SK-N-SH treated with all-trans-retinoic acid at 6 μM for 48 hours (cell line): ENCODE measurements at regions not wholly inside any gene's neighbourhood (a gene's known extent, or its start where the extent isn't known, plus 50 kb on each side); places are given as distances from the start of the nearest gene placed in this dataset.

Experiments used
- ARNTL ChIP-seq: fragments of 450-650 bp; formaldehyde crosslinking; IDR thresholded peaks from 2 replicates; pipeline ENCODE4 v1.5.0; 2020; ENCODE audit warnings: low read depth, mild to moderate bottlenecking, moderate library complexity, borderline replicate concordance
- CREB5 ChIP-seq: fragments of 250-450 bp; sonication (Bioruptor Pico); IDR thresholded peaks from 2 replicates; pipeline ENCODE4 v1.5.1; 2020; ENCODE audit warnings: low read depth, mild to moderate bottlenecking, moderate library complexity
- CSDC2 ChIP-seq: fragments of 250-450 bp; sonication (Bioruptor Pico); IDR thresholded peaks from 2 replicates; pipeline ENCODE4 v1.5.0; 2020; ENCODE audit warnings: mild to moderate bottlenecking, moderate library complexity
- PATZ1 ChIP-seq: fragments of 250-450 bp; sonication (Bioruptor Pico); IDR thresholded peaks from 2 replicates; pipeline ENCODE4 v1.8.0; 2020; ENCODE audit warnings: mild to moderate bottlenecking, moderate library complexity, borderline replicate concordance
- PPARA ChIP-seq: fragments of 250-450 bp; sonication (Bioruptor Pico); IDR thresholded peaks from 2 replicates; pipeline ENCODE4 v1.5.0; 2020; ENCODE audit warnings: mild to moderate bottlenecking, borderline replicate concordance
- SNAI2 ChIP-seq: fragments of 250-450 bp; sonication (Bioruptor Pico); IDR thresholded peaks from 2 replicates; pipeline ENCODE4 v1.5.0; 2020; ENCODE audit warnings: mild to moderate bottlenecking, moderate library complexity
- TCF4 ChIP-seq: fragments of 250-450 bp; sonication (Bioruptor Pico); IDR thresholded peaks from 2 replicates; pipeline ENCODE4 v1.8.0; 2021; ENCODE audit warnings: mild to moderate bottlenecking, moderate library complexity, borderline replicate concordance
- TSHZ2 ChIP-seq: fragments of 250-450 bp; sonication (Bioruptor Pico); IDR thresholded peaks from 2 replicates; pipeline ENCODE4 v1.5.0; 2020; ENCODE audit warnings: mild to moderate bottlenecking, moderate library complexity
- ZC3H10 ChIP-seq: fragments of 250-450 bp; sonication (Bioruptor Pico); IDR thresholded peaks from 2 replicates; pipeline ENCODE4 v1.5.1; 2021; ENCODE audit warnings: mild to moderate bottlenecking, moderate library complexity
- ZFP3 ChIP-seq: fragments of 250-450 bp; sonication (Bioruptor Pico); IDR thresholded peaks from 2 replicates; pipeline ENCODE4 v1.5.0; 2020; ENCODE audit warnings: mild to moderate bottlenecking, moderate library complexity
- ZFP30 ChIP-seq: fragments of 450-650 bp; formaldehyde crosslinking; IDR thresholded peaks from 2 replicates; pipeline ENCODE4 v1.5.0; 2022; ENCODE audit warnings: mild to moderate bottlenecking, moderate library complexity
- ZNF565 ChIP-seq: fragments of 450-650 bp; formaldehyde crosslinking; conservative IDR thresholded peaks from 2 replicates; pipeline ENCODE4 v1.5.0; 2020; ENCODE audit warnings: low read depth, mild to moderate bottlenecking, moderate library complexity
- ZNF70 ChIP-seq: fragments of 450-650 bp; formaldehyde crosslinking; IDR thresholded peaks from 2 replicates; pipeline ENCODE4 v1.5.0; 2020; ENCODE audit warnings: mild to moderate bottlenecking, moderate library complexity

DNA sequence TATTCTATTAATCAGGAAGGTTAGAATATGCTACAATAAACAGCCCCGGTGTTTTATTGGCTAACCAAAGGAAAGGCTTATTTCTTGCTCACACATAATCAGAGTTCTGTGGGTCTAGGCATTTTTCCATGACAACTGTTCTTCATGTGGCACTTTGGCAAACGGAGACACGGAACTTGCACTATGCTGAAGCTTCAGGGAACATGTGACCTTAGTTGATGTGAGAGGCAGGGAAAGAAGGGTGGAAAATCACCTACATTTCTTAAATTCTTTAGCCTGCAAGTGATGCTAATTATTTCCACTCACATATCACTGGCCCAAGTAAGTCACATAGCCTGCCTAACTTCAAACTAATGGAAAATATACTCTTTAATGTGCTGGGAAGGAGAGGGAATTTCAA, 344.6 kb downstream of the SV2B start:
- TF ChIP-seq ZFP30 (no peak), ZNF70 (no peak), PPARA (no peak), SNAI2 (no peak), CREB5 (CRISPR knock-in tag) (no peak), ZC3H10 (CRISPR knock-in tag) (no peak), TCF4 (CRISPR knock-in tag) (no peak), ARNTL (CRISPR knock-in tag) (no peak), ZNF565 (CRISPR knock-in tag) (no peak), CSDC2 (CRISPR knock-in tag) (no peak), ZFP3 (CRISPR knock-in tag) (no peak), TSHZ2 (no peak), PATZ1 (CRISPR knock-in tag) (no peak)
